Hippocampal formation (tissue), 2 donors: ENCODE measurements at regions not wholly inside any gene's neighbourhood (a gene's known extent, or its start where the extent isn't known, plus 50 kb on each side); places are given as distances from the start of the nearest gene placed in this dataset.
A peak's percentile ranks its signal among the peaks of the same experiment; 100 is the strongest.
"Not testable (repeated sequence)": the region's sequence is repeated elsewhere in the genome, so short reads cannot be mapped to it uniquely, and the experiment has no call there.

ENCODE experiments used
- DNase-seq, 2 donors: peaks; one replicate each; lab custom pipeline; 2025; lab: John Stamatoyannopoulos, UW

- DNase-seq = no peak
Measured at GRCh38 chr3:197368330-197368729, 69.9 kb upstream of the DLG1 start.

- no peak for DNase-seq
Measured at GRCh38 chr3:197367081-197367780, 68.8 kb upstream of the DLG1 start.

- DNase-seq = no peak
Measured at GRCh38 chr3:197366301-197367044, 68.1 kb upstream of the DLG1 start.

- no peak for DNase-seq
Measured at GRCh38 chr3:197365586-197365985, 67.2 kb upstream of the DLG1 start.

- peak in 1 of 2 donors; percentile 24 for DNase-seq
Measured at GRCh38 chr3:197364410-197365071, 66.1 kb upstream of the DLG1 start.

- DNase-seq = no peak
Measured at GRCh38 chr3:197363553-197364409, 65.4 kb upstream of the DLG1 start.

GRCh38 chr3:197362081-197362480 is 63.7 kb upstream of the DLG1 start:
- no peak for DNase-seq

GRCh38 chr3:197360095-197360494 is 61.7 kb upstream of the DLG1 start:
- not testable (repeated sequence) for DNase-seq

GRCh38 chr3:197359476-197359875 is 61.1 kb upstream of the DLG1 start:
- not testable (repeated sequence) for DNase-seq

GRCh38 chr3:197356741-197357140 is 58.3 kb upstream of the DLG1 start:
- DNase-seq = no peak

GRCh38 chr3:197356275-197356674 is 57.9 kb upstream of the DLG1 start:
- DNase-seq = peak; percentile 41 to 54

- DNase-seq = no peak
Measured at GRCh38 chr3:197355713-197356112, 57.3 kb upstream of the DLG1 start.

GRCh38 chr3:197354568-197355001 is 56.2 kb upstream of the DLG1 start:
- DNase-seq = peak in 1 of 2 donors; percentile 18

GRCh38 chr3:197353867-197354567 is 55.6 kb upstream of the DLG1 start:
- no peak for DNase-seq

GRCh38 chr3:197353001-197353866 is 54.8 kb upstream of the DLG1 start:
- no peak for DNase-seq

- no peak for DNase-seq
Measured at GRCh38 chr3:197352382-197352781, 54.0 kb upstream of the DLG1 start.

GRCh38 chr3:197350446-197350845 is 52.0 kb upstream of the DLG1 start:
- DNase-seq = no peak

- DNase-seq = no peak
Measured at GRCh38 chr3:197349368-197349767, 51.0 kb upstream of the DLG1 start.
